Neural progenitor cell (in vitro differentiated cells): ENCODE measurements at regions not wholly inside any gene's neighbourhood (a gene's known extent, or its start where the extent isn't known, plus 50 kb on each side); places are given as distances from the start of the nearest gene placed in this dataset.

ENCODE experiments used
- DNase-seq: peaks from one replicate; pipeline ENCODE4 v3.0.0-alpha.2; 2016; ENCODE audit warnings: low spot score
- H2AFZ ChIP-seq: fragments of 200-600 bp; sonication (generic); replicated peaks from 2 replicates; pipeline ENCODE4 v1.6.1; 2016; ENCODE audit warnings: antibody characterized with exemption
- H3F3A ChIP-seq: fragments of 200-600 bp; sonication (generic); 2 replicates; pipeline ENCODE4 v1.6.1; 2016; ENCODE audit warnings: antibody characterized with exemption, low read depth
- H3K27ac ChIP-seq: fragments of 200-600 bp; sonication (generic); 2 replicates; pipeline ENCODE4 v1.5.1; 2016; ENCODE audit warnings: mild to moderate bottlenecking
- H3K27me3 ChIP-seq: fragments of 200-600 bp; sonication (generic); 2 replicates; pipeline ENCODE4 v1.6.1; 2016; ENCODE audit warnings: mild to moderate bottlenecking, moderate library complexity
- H3K36me3 ChIP-seq: fragments of 200-600 bp; sonication (generic); 2 replicates; pipeline ENCODE4 v1.5.1; 2016
- H3K4me1 ChIP-seq: fragments of 200-600 bp; sonication (generic); 2 replicates; pipeline ENCODE4 v1.6.1; 2016; ENCODE audit warnings: mixed run types
- H3K4me2 ChIP-seq: fragments of 200-600 bp; sonication (generic); 2 replicates; pipeline ENCODE4 v1.6.1; 2016
- H3K4me3 ChIP-seq: fragments of 200-600 bp; sonication (generic); 2 replicates; pipeline ENCODE4 v1.5.1; 2016
- H3K79me2 ChIP-seq: fragments of 200-600 bp; sonication (generic); 2 replicates; pipeline ENCODE4 v1.6.1; 2016; ENCODE audit warnings: low read depth
- H3K9ac ChIP-seq: fragments of 200-600 bp; sonication (generic); 2 replicates; pipeline ENCODE4 v1.6.1; 2016
- H3K9me3 ChIP-seq: fragments of 200-600 bp; sonication (generic); 2 replicates; pipeline ENCODE4 v1.5.1; 2016; ENCODE audit warnings: low read depth
- H4K20me1 ChIP-seq: fragments of 200-600 bp; sonication (generic); 2 replicates; pipeline ENCODE4 v1.6.1; 2016; ENCODE audit warnings: low read depth
- H3K27ac Mint-ChIP-seq: 3 replicates; pipeline ENCODE4 v1.8.0; 2021; ENCODE audit warnings: mixed read lengths
- H3K27me3 Mint-ChIP-seq: 2 replicates; pipeline ENCODE4 v1.8.0; 2022; ENCODE audit warnings: low read depth, mild to moderate bottlenecking, inconsistent platforms, moderate library complexity, mixed read lengths; ENCODE audit not compliant: insufficient read depth
- H3K36me3 Mint-ChIP-seq: 3 replicates; pipeline ENCODE4 v1.8.0; 2021; ENCODE audit warnings: mixed read lengths
- H3K4me1 Mint-ChIP-seq: 3 replicates; pipeline ENCODE4 v1.8.0; 2021; ENCODE audit warnings: mixed read lengths
- H3K4me3 Mint-ChIP-seq: 3 replicates; pipeline ENCODE4 v1.8.0; 2021; ENCODE audit warnings: mild to moderate bottlenecking, moderate library complexity, mixed read lengths
- H3K9me3 Mint-ChIP-seq: 3 replicates; pipeline ENCODE4 v1.8.0; 2020; ENCODE audit warnings: mixed read lengths
- EZH2 ChIP-seq: fragments of 200-600 bp; sonication (generic); IDR thresholded peaks from 2 replicates; pipeline ENCODE4 v1.6.1; 2017; ENCODE audit warnings: antibody characterized with exemption, mild to moderate bottlenecking, moderate library complexity
- EZH2phosphoT487 ChIP-seq: fragments of 200-600 bp; sonication (generic); IDR thresholded peaks from 2 replicates; pipeline ENCODE4 v1.6.1; 2017; ENCODE audit warnings: antibody characterized with exemption
- TF ChIP-seq, protein P1 (sequence below): fragments of 200-600 bp; sonication (generic); IDR thresholded peaks from 2 replicates; pipeline ENCODE4 v1.5.1; 2017; ENCODE audit warnings: antibody characterized with exemption, mild to moderate bottlenecking

- no peak overlapping the region for H3K27ac ChIP-seq
- no peak for DNase-seq
These were observed 85.1 kb upstream of the FAM20C start for GRCh38 chr7:107233-107632.

DNA sequence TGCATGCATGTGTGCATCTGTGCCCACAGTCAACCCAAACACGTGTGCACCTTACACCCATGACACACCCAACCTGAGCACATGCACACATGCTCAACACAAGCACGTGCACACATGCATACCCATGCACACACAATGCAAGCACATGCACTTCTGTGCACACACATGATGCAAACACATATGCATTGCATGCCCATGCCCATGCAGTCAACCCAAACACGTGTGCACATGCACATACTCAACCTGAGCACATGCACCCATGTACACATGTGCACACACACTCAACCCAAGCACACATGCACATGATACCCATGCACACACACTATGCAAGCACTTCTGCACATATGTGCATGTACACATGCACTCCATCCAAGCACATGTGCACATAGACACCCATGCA lies 84.5 kb upstream of the FAM20C start:
- no peak for DNase-seq
- TF ChIP-seq EZH2 (no peak), EZH2phosphoT487 (no peak)
- TF ChIP-seq, protein P1, sequence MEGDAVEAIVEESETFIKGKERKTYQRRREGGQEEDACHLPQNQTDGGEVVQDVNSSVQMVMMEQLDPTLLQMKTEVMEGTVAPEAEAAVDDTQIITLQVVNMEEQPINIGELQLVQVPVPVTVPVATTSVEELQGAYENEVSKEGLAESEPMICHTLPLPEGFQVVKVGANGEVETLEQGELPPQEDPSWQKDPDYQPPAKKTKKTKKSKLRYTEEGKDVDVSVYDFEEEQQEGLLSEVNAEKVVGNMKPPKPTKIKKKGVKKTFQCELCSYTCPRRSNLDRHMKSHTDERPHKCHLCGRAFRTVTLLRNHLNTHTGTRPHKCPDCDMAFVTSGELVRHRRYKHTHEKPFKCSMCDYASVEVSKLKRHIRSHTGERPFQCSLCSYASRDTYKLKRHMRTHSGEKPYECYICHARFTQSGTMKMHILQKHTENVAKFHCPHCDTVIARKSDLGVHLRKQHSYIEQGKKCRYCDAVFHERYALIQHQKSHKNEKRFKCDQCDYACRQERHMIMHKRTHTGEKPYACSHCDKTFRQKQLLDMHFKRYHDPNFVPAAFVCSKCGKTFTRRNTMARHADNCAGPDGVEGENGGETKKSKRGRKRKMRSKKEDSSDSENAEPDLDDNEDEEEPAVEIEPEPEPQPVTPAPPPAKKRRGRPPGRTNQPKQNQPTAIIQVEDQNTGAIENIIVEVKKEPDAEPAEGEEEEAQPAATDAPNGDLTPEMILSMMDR = no peak
- no peaks in the 10 kb centered on the region for H3K9me3 ChIP-seq
- H3K36me3 Mint-ChIP-seq = no peaks in the 10 kb centered on the region
- H3K27me3 ChIP-seq = no peaks in the 10 kb centered on the region
- no peak overlapping the region for H3K4me2 ChIP-seq
- peaks cover 2% of the 10 kb centered on the region for H3K27me3 Mint-ChIP-seq
- peak overlapping the region; percentile 48 for H3K4me3 Mint-ChIP-seq
- no peaks in the 10 kb centered on the region for H3F3A ChIP-seq
- H3K27ac ChIP-seq = no peak overlapping the region
- H3K4me1 Mint-ChIP-seq = no peaks in the 10 kb centered on the region
- no peaks in the 10 kb centered on the region for H3K4me1 ChIP-seq
- H4K20me1 ChIP-seq = no peaks in the 10 kb centered on the region
- H3K36me3 ChIP-seq = no peaks in the 10 kb centered on the region
- H2AFZ ChIP-seq = no peak overlapping the region
- no peak overlapping the region for H3K9ac ChIP-seq
- peaks cover 9% of the 10 kb centered on the region for H3K9me3 Mint-ChIP-seq
- no peak overlapping the region for H3K4me3 ChIP-seq
- no peak overlapping the region for H3K27ac Mint-ChIP-seq
- no peaks in the 10 kb centered on the region for H3K79me2 ChIP-seq

More at GRCh38 chr7:107233-107632, 85.1 kb upstream of the FAM20C start:
- Histone ChIP-seq H3K36me3 (no peaks in the 10 kb centered on the region), H3K27me3 (no peaks in the 10 kb centered on the region), H3K9me3 (no peaks in the 10 kb centered on the region), H3K4me3 (no peak overlapping the region), H4K20me1 (no peaks in the 10 kb centered on the region), H3K4me2 (no peak overlapping the region), H2AFZ (no peak overlapping the region), H3F3A (no peaks in the 10 kb centered on the region), H3K79me2 (no peaks in the 10 kb centered on the region), H3K9ac (no peak overlapping the region), H3K4me1 (no peaks in the 10 kb centered on the region)
- no peaks in the 10 kb centered on the region for H3K36me3 Mint-ChIP-seq
- H3K9me3 Mint-ChIP-seq = peaks cover 7% of the 10 kb centered on the region
- H3K4me3 Mint-ChIP-seq = no peak overlapping the region
- no peaks in the 10 kb centered on the region for H3K4me1 Mint-ChIP-seq
- peaks cover 2% of the 10 kb centered on the region for H3K27me3 Mint-ChIP-seq
- TF ChIP-seq EZH2 = no peak
- no peak for TF ChIP-seq EZH2phosphoT487
- TF ChIP-seq, protein P1 = no peak
- no peak overlapping the region for H3K27ac Mint-ChIP-seq

- peaks cover 2% of the 10 kb centered on the region for H3K27me3 Mint-ChIP-seq
- H2AFZ ChIP-seq = no peak overlapping the region
- no peaks in the 10 kb centered on the region for H3K4me1 Mint-ChIP-seq
- H3K36me3 ChIP-seq = no peaks in the 10 kb centered on the region
- DNase-seq = no peak
- H3K27ac ChIP-seq = no peak overlapping the region
- H3K9me3 Mint-ChIP-seq = peaks cover 12% of the 10 kb centered on the region
- no peaks in the 10 kb centered on the region for H3K36me3 Mint-ChIP-seq
- no peaks in the 10 kb centered on the region for H3K4me1 ChIP-seq
- peak overlapping the region; percentile 51 for H3K27ac Mint-ChIP-seq
- no peak overlapping the region for H3K4me3 Mint-ChIP-seq
- H4K20me1 ChIP-seq = no peaks in the 10 kb centered on the region
- H3K4me3 ChIP-seq = no peak overlapping the region
- no peaks in the 10 kb centered on the region for H3K9me3 ChIP-seq
- no peak for TF ChIP-seq EZH2
- TF ChIP-seq, protein P1 = no peak
- TF ChIP-seq EZH2phosphoT487 = no peak
- H3K9ac ChIP-seq = no peak overlapping the region
- no peaks in the 10 kb centered on the region for H3K27me3 ChIP-seq
- no peaks in the 10 kb centered on the region for H3F3A ChIP-seq
- no peak overlapping the region for H3K4me2 ChIP-seq
- no peaks in the 10 kb centered on the region for H3K79me2 ChIP-seq
These were observed 83.3 kb upstream of the FAM20C start for GRCh38 chr7:109094-109493.
